SU-DHL-6 (cell line): ENCODE measurements at regions not wholly inside any gene's neighbourhood (a gene's known extent, or its start where the extent isn't known, plus 50 kb on each side); places are given as distances from the start of the nearest gene placed in this dataset.

ENCODE experiments used
- EZH2phosphoT487 ChIP-seq: fragments of 200-600 bp; sonication (generic), shearing (Covaris generic); conservative IDR thresholded peaks from 2 replicates; pipeline ENCODE4 v1.6.1; 2018; ENCODE audit warnings: mild to moderate bottlenecking, antibody characterized with exemption, low read length, moderate library complexity, mixed read lengths
- TF ChIP-seq, protein P1 (sequence below): fragments of 200-600 bp; sonication (generic); IDR thresholded peaks from one replicate; pipeline ENCODE4 v1.5.1; 2017; ENCODE audit warnings: antibody characterized with exemption, mild to moderate bottlenecking, low read length, moderate library complexity; ENCODE audit not compliant: insufficient read depth, poor library complexity, severe bottlenecking

GRCh38 chr4:17029432-17029831 lies 131.0 kb upstream of the LDB2 start:
- TF ChIP-seq, protein P1, sequence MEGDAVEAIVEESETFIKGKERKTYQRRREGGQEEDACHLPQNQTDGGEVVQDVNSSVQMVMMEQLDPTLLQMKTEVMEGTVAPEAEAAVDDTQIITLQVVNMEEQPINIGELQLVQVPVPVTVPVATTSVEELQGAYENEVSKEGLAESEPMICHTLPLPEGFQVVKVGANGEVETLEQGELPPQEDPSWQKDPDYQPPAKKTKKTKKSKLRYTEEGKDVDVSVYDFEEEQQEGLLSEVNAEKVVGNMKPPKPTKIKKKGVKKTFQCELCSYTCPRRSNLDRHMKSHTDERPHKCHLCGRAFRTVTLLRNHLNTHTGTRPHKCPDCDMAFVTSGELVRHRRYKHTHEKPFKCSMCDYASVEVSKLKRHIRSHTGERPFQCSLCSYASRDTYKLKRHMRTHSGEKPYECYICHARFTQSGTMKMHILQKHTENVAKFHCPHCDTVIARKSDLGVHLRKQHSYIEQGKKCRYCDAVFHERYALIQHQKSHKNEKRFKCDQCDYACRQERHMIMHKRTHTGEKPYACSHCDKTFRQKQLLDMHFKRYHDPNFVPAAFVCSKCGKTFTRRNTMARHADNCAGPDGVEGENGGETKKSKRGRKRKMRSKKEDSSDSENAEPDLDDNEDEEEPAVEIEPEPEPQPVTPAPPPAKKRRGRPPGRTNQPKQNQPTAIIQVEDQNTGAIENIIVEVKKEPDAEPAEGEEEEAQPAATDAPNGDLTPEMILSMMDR = no peak
- TF ChIP-seq EZH2phosphoT487 = no peak
